B cell (primary cell): ENCODE measurements at regions not wholly inside any gene's neighbourhood (a gene's known extent, or its start where the extent isn't known, plus 50 kb on each side); places are given as distances from the start of the nearest gene placed in this dataset.

ENCODE experiments used
- ATAC-seq: fragments of 200-7000 bp; cut with Tn5 transposase; one replicate; pipeline ENCODE4 v1.10.0; 2021; ENCODE audit warnings: low read depth, mild to moderate bottlenecking, moderate number of reproducible peaks, moderate library complexity
- CTCF ChIA-PET: fragments of 350-600 bp; sonication (Branson Sonifier 250); formaldehyde crosslinking; loops from one replicate; lab custom pipeline; 2021; ENCODE audit warnings: antibody characterized with exemption, inconsistent platforms; lab: Charles Lee
- POLR2A ChIA-PET: fragments of 350-600 bp; sonication (Branson Sonifier 250); formaldehyde crosslinking; loops from one replicate; lab custom pipeline; 2021; ENCODE audit warnings: antibody characterized with exemption; lab: Charles Lee
- DNase-seq: peaks from one replicate; pipeline ENCODE4 v3.0.0; 2013
- H2AFZ ChIP-seq: 2 replicates; pipeline ENCODE4 v1.6.1; 2012; ENCODE audit warnings: mild to moderate bottlenecking, low read depth, low read length; ENCODE audit not compliant: insufficient read depth, poor library complexity, severe bottlenecking
- H3K27ac ChIP-seq, 2 donors: 1 replicate in 1 of 2; 2 replicates in 1 of 2; pipeline ENCODE4 v1.5.1; 2012 to 2013; ENCODE audit warnings: low read length in 2 of 2, mild to moderate bottlenecking in 2 of 2, moderate library complexity in 1 of 2
- H3K27me3 ChIP-seq, 4 experiments: fragments of 200-600 bp in 1 of 4; sonication (generic) in 1 of 4; replicated peaks in 1 of 4; 1 replicate in 2 of 4; 2 replicates in 2 of 4; pipeline versions ENCODE4 v1.6.1 to v1.7.0; 2013 to 2016; ENCODE audit warnings: low read length in 3 of 4, mild to moderate bottlenecking in 2 of 4, mixed read lengths in 1 of 4, moderate library complexity in 1 of 4; ENCODE audit not compliant: insufficient read depth in 4 of 4, control insufficient read depth in 3 of 4; ENCODE audit errors: control extremely low read depth in 1 of 4
- H3K36me3 ChIP-seq, 2 experiments: replicated peaks in 1 of 2; 1 replicate in 1 of 2; 2 replicates in 1 of 2; pipeline versions ENCODE4 v1.6.1 to v1.7.1; 2013; ENCODE audit warnings: low read length in 1 of 2; ENCODE audit not compliant: insufficient read depth in 2 of 2, control insufficient read depth in 1 of 2; ENCODE audit errors: control extremely low read depth in 1 of 2, extremely low read depth in 1 of 2
- H3K4me1 ChIP-seq, 2 donors: fragments of 200-600 bp in 1 of 2; sonication (generic) in 1 of 2; 1 replicate in 1 of 2; 2 replicates in 1 of 2; pipeline versions ENCODE4 v1.5.1 to v1.6.1; 2013 to 2017; ENCODE audit warnings: low read length in 2 of 2; ENCODE audit not compliant: control insufficient read depth in 2 of 2, insufficient read depth in 2 of 2
- H3K4me2 ChIP-seq: replicated peaks from 2 replicates; pipeline ENCODE3; 2012; ENCODE audit warnings: mild to moderate bottlenecking, low read depth, low read length; ENCODE audit not compliant: poor library complexity, severe bottlenecking
- H3K4me3 ChIP-seq, 5 experiments: fragments of 200-600 bp in 1 of 5; sonication (generic) in 1 of 5; 1 replicate in 3 of 5; 2 replicates in 2 of 5; pipeline versions ENCODE4 v1.5.1 to v1.7.0; 2011 to 2016; ENCODE audit warnings: low read length in 4 of 5, mild to moderate bottlenecking in 4 of 5, low read depth in 2 of 5, control low read depth in 1 of 5, moderate library complexity in 1 of 5; ENCODE audit not compliant: insufficient read depth in 1 of 5; ENCODE audit errors: control extremely low read depth in 1 of 5, extremely low read depth in 1 of 5
- H3K79me2 ChIP-seq: fragments of 200-600 bp; sonication (generic); one replicate; pipeline ENCODE4 v1.6.0; 2016; ENCODE audit warnings: low read length; ENCODE audit not compliant: control insufficient read depth, insufficient read depth
- H3K9ac ChIP-seq: fragments of 200-600 bp; sonication (generic); 2 replicates; pipeline ENCODE4 v1.6.1; 2017; ENCODE audit warnings: mild to moderate bottlenecking, low read length, moderate library complexity
- H3K9me3 ChIP-seq, 3 donors: one replicate each; pipeline versions ENCODE4 v1.6.1 to v1.7.1; 2013; ENCODE audit warnings: low read length in 2 of 3; ENCODE audit not compliant: control insufficient read depth in 2 of 3, insufficient read depth in 1 of 3; ENCODE audit errors: control extremely low read depth in 1 of 3
- H4K20me1 ChIP-seq: 2 replicates; pipeline ENCODE4 v1.6.0; 2012; ENCODE audit warnings: mild to moderate bottlenecking, low read length; ENCODE audit not compliant: insufficient read depth, control insufficient read depth, poor library complexity, severe bottlenecking
- H3K27ac Mint-ChIP-seq: one replicate; pipeline ENCODE4 v1.8.0; 2021; ENCODE audit warnings: mixed read lengths
- H3K27me3 Mint-ChIP-seq: one replicate; pipeline ENCODE4 v1.8.0; 2021; ENCODE audit warnings: mixed read lengths
- H3K4me1 Mint-ChIP-seq: one replicate; pipeline ENCODE4 v1.8.0; 2021; ENCODE audit warnings: mixed read lengths
- H3K4me3 Mint-ChIP-seq: one replicate; pipeline ENCODE4 v1.8.0; 2021; ENCODE audit warnings: mixed read lengths
- H3K9me3 Mint-ChIP-seq: one replicate; pipeline ENCODE4 v1.8.0; 2022; ENCODE audit warnings: mixed read lengths; ENCODE audit not compliant: insufficient read depth
- EZH2 ChIP-seq: IDR thresholded peaks from 2 replicates; pipeline ENCODE4 v1.6.1; 2012; ENCODE audit warnings: borderline replicate concordance, low read depth, mild to moderate bottlenecking, moderate library complexity, low read length; ENCODE audit not compliant: insufficient read depth, poor library complexity, severe bottlenecking
- WGBS: methylation state at CpG from one replicate; pipeline ENCODE4 v1.1.5; 2013; ENCODE audit warnings: missing lambda C conversion rate; ENCODE audit not compliant: insufficient coverage; 5-methylcytosine and 5-hydroxymethylcytosine counted together
- intact Hi-C: fragments of 100-400 bp; cut with micrococcal nuclease; formaldehyde crosslinking; loops from one replicate; pipeline ENCODE4 v1.10.0; 2022
- TF ChIP-seq, protein P1 (sequence below): fragments of 200-600 bp; IDR thresholded peaks from one replicate; pipeline ENCODE4 v1.8.0; 2022; ENCODE audit warnings: antibody characterized with exemption, mild to moderate bottlenecking

DNA sequence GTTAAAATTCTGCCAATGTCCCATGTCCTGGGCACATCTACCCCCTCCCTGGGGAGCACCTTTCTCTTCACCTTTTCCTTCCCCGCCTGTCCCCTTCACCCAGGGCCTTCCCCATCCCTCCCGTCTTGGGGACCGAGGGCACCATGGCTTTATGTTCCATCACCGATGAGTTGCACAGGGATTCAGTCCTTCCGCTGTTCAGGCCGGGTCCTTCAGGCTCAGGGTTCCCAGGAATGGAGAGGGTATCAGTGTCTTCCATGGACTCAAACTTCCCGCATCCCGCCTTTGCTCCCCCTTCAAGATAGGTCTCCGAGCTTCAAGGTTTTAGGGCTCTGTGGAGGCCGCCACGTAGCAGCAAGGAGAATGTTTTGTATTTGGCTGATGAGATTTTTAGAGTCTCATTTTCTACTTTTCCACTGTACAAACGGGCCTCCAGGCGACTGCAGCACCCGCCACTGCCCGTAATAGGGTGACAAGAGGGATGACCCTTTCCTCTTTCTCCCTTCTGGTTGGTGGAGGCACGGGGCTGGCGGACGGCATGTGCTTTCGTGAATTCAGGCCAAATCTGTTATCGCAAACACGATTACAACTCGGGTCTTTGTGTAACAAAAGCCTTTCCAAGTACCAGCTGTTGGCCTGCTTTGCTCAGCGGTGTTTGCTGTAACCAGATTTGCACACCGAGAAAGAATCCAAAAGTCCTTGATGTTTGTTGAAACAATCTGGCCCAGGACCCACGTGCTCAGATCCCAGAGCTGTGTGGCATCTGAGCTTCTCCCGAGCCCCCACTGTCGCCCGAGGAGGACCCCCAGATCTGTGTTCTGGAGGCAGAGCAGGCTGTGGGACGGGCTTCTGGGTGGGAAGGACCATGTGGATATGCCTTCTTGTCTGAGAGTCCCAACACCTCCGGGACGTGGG lies 236.3 kb downstream of the SEC14L1 start:
- Histone ChIP-seq H3K4me1 (peaks cover 28 to 58% of the 10 kb centered on the region in 2 donors), H3K9ac (no peak overlapping the region), H3K4me2 (no peak overlapping the region), H3K4me3 (no peak overlapping the region), H3K27me3 (no peaks in the 10 kb centered on the region), H3K36me3 (no peaks in the 10 kb centered on the region), H3K27ac (no peak overlapping the region), H2AFZ (no peak overlapping the region), H3K79me2 (peaks cover 62% of the 10 kb centered on the region), H4K20me1 (no peaks in the 10 kb centered on the region), H3K9me3 (no peaks in the 10 kb centered on the region)
- H3K4me3 Mint-ChIP-seq, result no peak overlapping the region
- ChIA-PET CTCF (interaction anchor here (1.4 kb wide), 1 partner anchor 23 kb away, joined by 6 read pairs; no protein-coding TSS in a partner anchor), POLR2A (interaction anchor here (1.0 kb wide), 1 partner anchor 23 kb away, joined by 3 read pairs; no protein-coding TSS in a partner anchor)
- H3K27me3 Mint-ChIP-seq, result no peaks in the 10 kb centered on the region
- TF ChIP-seq, protein P1, sequence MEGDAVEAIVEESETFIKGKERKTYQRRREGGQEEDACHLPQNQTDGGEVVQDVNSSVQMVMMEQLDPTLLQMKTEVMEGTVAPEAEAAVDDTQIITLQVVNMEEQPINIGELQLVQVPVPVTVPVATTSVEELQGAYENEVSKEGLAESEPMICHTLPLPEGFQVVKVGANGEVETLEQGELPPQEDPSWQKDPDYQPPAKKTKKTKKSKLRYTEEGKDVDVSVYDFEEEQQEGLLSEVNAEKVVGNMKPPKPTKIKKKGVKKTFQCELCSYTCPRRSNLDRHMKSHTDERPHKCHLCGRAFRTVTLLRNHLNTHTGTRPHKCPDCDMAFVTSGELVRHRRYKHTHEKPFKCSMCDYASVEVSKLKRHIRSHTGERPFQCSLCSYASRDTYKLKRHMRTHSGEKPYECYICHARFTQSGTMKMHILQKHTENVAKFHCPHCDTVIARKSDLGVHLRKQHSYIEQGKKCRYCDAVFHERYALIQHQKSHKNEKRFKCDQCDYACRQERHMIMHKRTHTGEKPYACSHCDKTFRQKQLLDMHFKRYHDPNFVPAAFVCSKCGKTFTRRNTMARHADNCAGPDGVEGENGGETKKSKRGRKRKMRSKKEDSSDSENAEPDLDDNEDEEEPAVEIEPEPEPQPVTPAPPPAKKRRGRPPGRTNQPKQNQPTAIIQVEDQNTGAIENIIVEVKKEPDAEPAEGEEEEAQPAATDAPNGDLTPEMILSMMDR, result no peak
- TF ChIP-seq EZH2, result no peak
- DNase-seq (no peak), ATAC-seq (no peak)
- WGBS, result 96% methylated on average over 21 of the region's 31 CpGs
- H3K4me1 Mint-ChIP-seq, result peaks cover 42% of the 10 kb centered on the region
- H3K27ac Mint-ChIP-seq, result peak overlapping the region; percentile 32
- no peaks in the 10 kb centered on the region for H3K9me3 Mint-ChIP-seq
- intact Hi-C loops, result no loop called here

DNA sequence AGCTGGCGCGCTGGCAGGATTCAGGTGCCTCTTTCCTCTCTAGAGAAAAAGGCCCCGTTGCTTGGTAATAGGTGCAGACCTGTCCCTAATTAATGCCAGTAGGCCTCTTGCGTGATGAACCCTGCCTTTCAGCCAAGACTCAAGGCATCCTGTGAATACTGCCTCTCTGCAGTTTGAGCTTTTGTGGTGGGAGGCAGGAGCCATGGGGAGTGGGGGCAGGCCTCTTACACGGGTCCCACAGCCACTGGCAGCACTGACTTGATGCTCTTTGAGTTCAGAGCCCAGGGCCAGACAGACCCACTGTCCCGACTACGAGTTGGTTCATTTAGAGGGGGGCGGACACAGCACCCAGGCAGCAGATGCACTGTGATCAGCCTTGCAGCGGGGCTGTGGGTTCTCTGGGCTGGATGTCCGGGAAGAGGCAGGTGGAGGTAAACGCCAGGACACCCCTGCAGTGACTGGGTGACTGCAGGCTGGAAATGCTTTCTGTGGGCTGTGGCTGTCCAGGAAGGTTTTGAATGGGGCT lies 237.0 kb downstream of the SEC14L1 start:
- H3K79me2 ChIP-seq, result peaks cover 61% of the 10 kb centered on the region

More for the DNA sequence above, 237.0 kb downstream of the SEC14L1 start:
- Mint-ChIP-seq H3K9me3 (no peaks in the 10 kb centered on the region), H3K27ac (no peak overlapping the region), H3K4me1 (peaks cover 43% of the 10 kb centered on the region), H3K27me3 (no peaks in the 10 kb centered on the region), H3K4me3 (no peak overlapping the region)
- POLR2A ChIA-PET, result no interaction called here
- TF ChIP-seq, protein P1, result no peak
- TF ChIP-seq EZH2, result no peak
- Histone ChIP-seq H3K27me3 (no peaks in the 10 kb centered on the region), H3K27ac (no peak overlapping the region), H4K20me1 (no peaks in the 10 kb centered on the region), H3K9me3 (no peaks in the 10 kb centered on the region), H3K4me3 (no peak overlapping the region), H3K9ac (no peak overlapping the region), H2AFZ (no peak overlapping the region), H3K4me2 (no peak overlapping the region), H3K36me3 (no peaks in the 10 kb centered on the region), H3K4me1 (peaks cover 28 to 58% of the 10 kb centered on the region in 2 donors)
- no peak for DNase-seq
- CTCF ChIA-PET, result interaction anchor here (1.4 kb wide), 1 partner anchor 23 kb away, joined by 6 read pairs; no protein-coding TSS in a partner anchor
- intact Hi-C loops, result no loop called here
- WGBS, result 96% methylated on average over 11 of the region's 11 CpGs
- no peak for ATAC-seq
